GM10248 (cell line): ENCODE measurements at regions not wholly inside any gene's neighbourhood (a gene's known extent, or its start where the extent isn't known, plus 50 kb on each side); places are given as distances from the start of the nearest gene placed in this dataset.

Experiments used
- CTCF ChIA-PET: fragments of 300-600 bp; sonication (Branson Sonifier 250); formaldehyde crosslinking; extraction: SDS; loops from one replicate; lab custom pipeline; 2021; ENCODE audit warnings: antibody characterized with exemption; lab: Yijun Ruan, JAX
- POLR2A ChIA-PET: fragments of 350-650 bp; sonication (Branson Sonifier 250); formaldehyde crosslinking; extraction: SDS; loops from one replicate; lab custom pipeline; 2020; ENCODE audit warnings: antibody characterized with exemption; lab: Yijun Ruan, JAX
- DNase-seq: peaks from one replicate; pipeline ENCODE4 v3.0.0; 2012; ENCODE audit errors: extremely low spot score
- CTCF ChIP-seq: IDR thresholded peaks from 2 replicates; pipeline ENCODE4 v1.5.1; 2012; ENCODE audit warnings: mild to moderate bottlenecking, low read depth; ENCODE audit errors: extremely low read depth, missing control alignments, control extremely low read depth

- POLR2A ChIA-PET, result no interaction called here
- CTCF ChIA-PET, result interaction anchor here (0.9 kb wide), 1 partner anchor 10 kb away, joined by 3 read pairs; no protein-coding TSS in a partner anchor
- no peak for TF ChIP-seq CTCF
- DNase-seq, result no peak
These were observed 434.7 kb upstream of the DMAC1 start for GRCh38 chr9:8234316-8234715.

GRCh38 chr9:8232726-8233125 lies 433.1 kb upstream of the DMAC1 start:
- DNase-seq, result no peak
- CTCF ChIA-PET, result no interaction called here
- no peak for TF ChIP-seq CTCF
- POLR2A ChIA-PET, result no interaction called here

GRCh38 chr9:8229226-8229625 lies 429.6 kb upstream of the DMAC1 start:
- ChIA-PET CTCF (no interaction called here), POLR2A (no interaction called here)

GRCh38 chr9:8224381-8224801 lies 424.8 kb upstream of the DMAC1 start:
- DNase-seq, result no peak
- POLR2A ChIA-PET, result no interaction called here

More at GRCh38 chr9:8229226-8229625, 429.6 kb upstream of the DMAC1 start:
- no peak for DNase-seq
- no peak for TF ChIP-seq CTCF

GRCh38 chr9:8223861-8224260 lies 424.3 kb upstream of the DMAC1 start:
- DNase-seq, result no peak
- ChIA-PET POLR2A (no interaction called here), CTCF (no interaction called here)
- no peak for TF ChIP-seq CTCF

More at GRCh38 chr9:8224381-8224801, 424.8 kb upstream of the DMAC1 start:
- TF ChIP-seq CTCF, result no peak
- CTCF ChIA-PET, result interaction anchor here (1.6 kb wide), 1 partner anchor 17 kb away, joined by 3 read pairs; no protein-coding TSS in a partner anchor

GRCh38 chr9:8221462-8221861 lies 421.9 kb upstream of the DMAC1 start:
- ChIA-PET POLR2A (no interaction called here), CTCF (no interaction called here)
- no peak for TF ChIP-seq CTCF
- no peak for DNase-seq

- TF ChIP-seq CTCF, result no peak
- CTCF ChIA-PET, result interaction anchor here (1.1 to 1.4 kb wide), 2 partner anchors 52 to 478 kb away, joined by 3 read pairs; no protein-coding TSS in a partner anchor
These were observed 408.9 kb upstream of the DMAC1 start for GRCh38 chr9:8208465-8208864.

More at GRCh38 chr9:8208465-8208864, 408.9 kb upstream of the DMAC1 start:
- POLR2A ChIA-PET, result no interaction called here
- DNase-seq, result no peak
